Colon (tissue), 2 donors: ENCODE measurements at regions not wholly inside any gene's neighbourhood (a gene's known extent, or its start where the extent isn't known, plus 50 kb on each side); places are given as distances from the start of the nearest gene placed in this dataset.
"Not testable (repeated sequence)": the region's sequence is repeated elsewhere in the genome, so short reads cannot be mapped to it uniquely, and the experiment has no call there.

ENCODE experiments used
- FAIRE-seq: peaks from 2 replicates; lab custom pipeline; 2012; peaks lifted over from hg19 to GRCh38; lab: Jason Lieb, UNC
- donor health status: control.
- donor health status: control.

DNA sequence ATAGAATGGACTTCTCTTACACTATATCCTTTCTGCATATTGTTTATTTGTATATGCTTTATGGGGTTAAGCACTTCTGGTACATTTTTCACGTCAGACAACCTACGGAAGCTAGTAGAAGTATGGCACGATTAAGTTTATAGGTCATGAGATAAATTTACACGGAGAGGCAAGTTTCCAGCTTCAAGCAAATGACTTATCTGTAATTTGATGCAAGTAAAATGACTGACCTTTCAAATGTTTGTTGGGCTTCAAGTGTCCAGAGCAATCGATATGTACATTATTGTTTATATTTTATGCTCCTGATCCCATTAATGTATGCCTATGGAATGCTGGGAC is 97.5 kb upstream of the EFEMP1 start:
- no peak for FAIRE-seq

DNA sequence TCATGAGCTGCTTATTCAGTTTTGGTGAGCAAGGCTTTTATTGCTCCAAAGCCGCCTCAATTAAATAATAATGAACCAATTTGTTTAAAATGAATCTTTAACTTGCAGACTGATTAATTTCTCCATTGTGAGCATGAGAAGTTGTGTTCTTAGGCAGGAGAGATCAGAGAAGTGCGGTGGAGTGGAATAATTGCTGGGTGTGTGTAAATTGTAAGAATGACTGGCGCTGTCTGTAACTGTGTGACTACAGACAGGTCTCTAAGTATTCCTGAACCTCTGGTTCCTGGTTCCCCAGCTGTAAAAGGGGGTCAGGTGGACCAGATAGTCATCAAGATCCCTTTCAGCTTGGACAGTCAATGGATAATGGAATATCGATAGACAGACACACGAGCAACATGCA is 98.0 kb upstream of the EFEMP1 start:
- FAIRE-seq: no peak

DNA sequence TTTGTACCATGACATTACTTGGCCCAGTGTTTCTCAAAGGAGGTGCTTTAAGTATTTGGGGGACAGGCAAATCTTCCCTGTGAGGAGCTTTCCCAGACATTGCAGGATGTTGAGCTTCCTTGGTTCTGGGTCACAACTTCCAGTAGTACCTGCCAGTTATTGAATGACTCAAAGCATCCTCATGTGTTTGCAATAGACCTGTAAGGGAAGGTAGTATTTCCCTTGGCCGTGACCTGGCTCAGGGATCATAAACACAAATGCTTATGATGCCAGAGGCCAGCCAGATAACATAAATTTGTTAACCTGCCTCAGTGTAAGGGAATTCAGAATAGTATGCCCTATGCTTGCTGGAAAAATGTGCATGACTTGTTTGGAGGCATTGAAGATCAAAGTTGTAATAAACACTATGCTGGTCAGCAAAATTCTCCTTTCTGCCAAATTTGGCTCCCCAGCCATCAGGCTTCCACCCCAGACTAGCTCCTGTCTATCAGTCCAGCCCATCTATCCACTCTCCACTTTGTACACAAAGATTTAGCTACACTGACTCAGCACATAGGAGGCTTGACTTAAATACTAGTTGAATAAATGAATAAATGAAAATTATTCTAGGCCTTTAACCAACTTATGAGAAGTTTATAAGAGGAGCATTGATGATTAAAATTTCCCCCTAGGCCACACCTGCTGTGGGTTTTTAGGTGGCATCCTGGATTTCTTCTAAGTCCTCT is 102.0 kb upstream of the EFEMP1 start:
- FAIRE-seq: no peak

DNA sequence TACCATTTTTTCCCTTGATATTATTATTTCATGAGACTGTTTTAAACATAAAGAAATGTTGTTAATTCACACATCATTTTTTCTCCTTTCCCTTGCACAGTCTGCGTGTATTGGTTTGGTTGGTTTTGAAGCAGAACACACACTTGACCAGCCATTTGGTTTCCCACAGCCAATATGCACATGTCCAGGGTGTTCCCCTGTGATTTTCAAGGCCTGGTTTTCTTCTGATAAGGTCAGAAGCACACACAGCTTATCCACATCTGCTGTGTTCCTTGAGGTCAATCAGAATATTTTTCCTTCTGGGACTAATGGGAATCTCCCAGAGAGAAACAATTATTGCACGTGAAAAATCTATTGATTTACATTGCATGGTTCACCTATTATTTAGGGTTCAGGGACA is 103.2 kb upstream of the EFEMP1 start:
- no peak for FAIRE-seq

DNA sequence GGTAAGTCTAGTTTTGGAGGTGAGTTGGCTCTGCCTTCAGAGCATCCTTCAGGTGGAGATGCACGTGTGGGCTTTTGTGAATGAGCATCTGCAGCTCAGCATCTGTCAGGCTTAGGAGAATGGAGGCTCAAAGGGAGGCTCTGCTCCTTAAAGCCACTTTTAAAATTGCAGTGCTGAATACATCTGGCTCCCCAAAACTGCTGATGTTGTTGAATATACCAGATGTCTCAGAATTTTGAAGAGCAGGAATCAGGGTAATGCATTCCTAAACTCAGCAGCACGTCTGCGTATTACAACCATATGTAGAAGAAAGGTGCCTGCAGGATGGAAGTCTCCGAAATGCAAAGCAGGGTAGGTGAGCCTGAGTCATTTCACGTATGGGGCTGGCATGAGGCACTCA is 106.5 kb upstream of the EFEMP1 start:
- no peak for FAIRE-seq

DNA sequence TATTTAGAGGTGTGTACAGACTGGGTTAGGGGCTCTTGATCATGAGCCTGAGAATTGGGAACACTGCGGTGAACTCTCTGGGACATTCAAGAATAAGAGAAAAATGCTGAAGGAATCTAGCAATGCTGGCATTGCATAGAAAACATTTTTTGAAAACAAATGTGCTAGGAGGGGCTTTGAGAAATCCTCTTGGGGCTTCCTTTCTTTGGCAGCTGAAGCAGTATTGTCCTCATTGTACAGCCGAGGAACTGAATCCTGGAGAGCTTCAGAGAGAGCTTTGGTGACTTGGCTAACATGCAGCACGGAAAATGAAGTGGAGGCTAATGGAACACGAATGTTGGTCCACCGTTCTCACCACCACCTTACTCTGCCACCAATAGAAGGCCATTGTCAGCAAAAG is 107.3 kb upstream of the EFEMP1 start:
- FAIRE-seq: no peak

DNA sequence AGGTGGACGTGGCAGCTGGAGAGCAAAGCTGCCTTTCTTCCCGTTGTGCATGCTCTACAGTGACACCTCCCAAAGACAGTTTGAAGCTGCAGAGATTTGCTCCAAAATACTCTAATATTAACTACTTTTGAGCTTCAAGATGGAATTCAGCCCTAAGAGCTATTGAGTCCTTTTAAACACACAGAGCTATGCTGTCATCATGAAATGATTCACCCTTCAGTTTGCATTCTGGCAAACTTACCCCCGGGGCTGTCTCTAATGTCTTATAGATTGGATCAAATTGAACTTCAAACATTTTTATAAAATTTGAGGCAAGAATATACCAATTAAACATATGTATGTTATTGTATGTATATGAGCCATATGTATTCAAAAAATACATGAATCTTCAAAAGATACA is 110.7 kb upstream of the EFEMP1 start:
- no peak for FAIRE-seq

DNA sequence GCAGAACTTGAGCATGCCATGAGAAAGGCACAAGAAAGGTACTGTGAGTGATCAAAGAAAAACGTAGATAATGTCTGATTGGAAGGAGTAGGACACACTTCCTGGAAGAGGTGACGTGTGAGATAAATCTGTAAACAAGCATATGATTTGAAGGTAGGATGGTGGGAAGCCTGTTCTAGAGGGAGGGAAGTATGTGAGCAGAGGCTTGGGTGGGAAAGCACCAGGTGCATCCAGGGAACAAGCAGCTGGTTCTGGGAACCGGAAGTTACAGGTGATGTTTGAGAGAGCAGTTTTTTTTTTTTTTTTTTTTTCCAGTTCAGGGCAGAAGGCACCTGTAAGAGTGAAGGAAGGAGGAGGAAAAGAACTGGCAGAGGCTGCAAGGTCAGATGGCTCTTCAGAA is 116.6 kb upstream of the EFEMP1 start:
- FAIRE-seq: no peak

DNA sequence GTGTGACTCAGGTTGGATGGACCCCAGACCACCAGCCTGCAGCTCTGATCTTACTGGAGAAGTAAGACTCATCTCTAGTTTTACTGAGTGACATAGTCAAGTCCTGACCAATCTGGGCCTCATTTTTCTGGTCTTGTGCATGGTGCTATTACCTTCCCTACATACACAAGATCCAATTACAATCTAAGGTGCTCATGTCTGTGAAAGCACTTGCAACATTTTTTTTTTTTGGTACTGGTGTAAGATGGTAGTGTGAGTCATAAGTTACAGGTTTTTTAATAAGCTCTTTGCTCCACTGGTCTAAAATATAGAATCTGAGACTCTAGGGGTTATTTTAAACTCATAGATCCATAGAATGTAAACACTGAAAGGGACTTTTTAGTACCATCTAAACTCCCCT is 117.3 kb upstream of the EFEMP1 start:
- FAIRE-seq: no peak

DNA sequence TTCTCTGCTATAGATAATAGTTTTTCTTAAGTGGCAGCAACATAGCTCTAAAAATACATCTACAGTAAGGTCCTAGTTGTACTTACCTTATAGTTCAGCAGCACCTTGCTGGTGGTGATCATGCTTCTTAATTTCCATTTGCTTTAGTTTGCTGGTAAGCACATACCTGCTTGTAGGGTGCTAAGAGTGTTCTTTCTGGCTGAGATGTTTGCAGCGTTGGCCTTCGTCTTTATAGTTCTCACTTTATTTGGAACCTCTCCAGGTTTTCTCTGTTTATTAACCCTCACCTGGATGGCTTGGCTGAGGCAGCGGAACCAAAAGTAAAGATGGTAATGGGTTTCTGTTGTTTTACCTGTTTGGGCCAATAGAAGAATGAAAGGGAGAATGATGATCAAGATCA is 123.6 kb upstream of the EFEMP1 start:
- FAIRE-seq: no peak

DNA sequence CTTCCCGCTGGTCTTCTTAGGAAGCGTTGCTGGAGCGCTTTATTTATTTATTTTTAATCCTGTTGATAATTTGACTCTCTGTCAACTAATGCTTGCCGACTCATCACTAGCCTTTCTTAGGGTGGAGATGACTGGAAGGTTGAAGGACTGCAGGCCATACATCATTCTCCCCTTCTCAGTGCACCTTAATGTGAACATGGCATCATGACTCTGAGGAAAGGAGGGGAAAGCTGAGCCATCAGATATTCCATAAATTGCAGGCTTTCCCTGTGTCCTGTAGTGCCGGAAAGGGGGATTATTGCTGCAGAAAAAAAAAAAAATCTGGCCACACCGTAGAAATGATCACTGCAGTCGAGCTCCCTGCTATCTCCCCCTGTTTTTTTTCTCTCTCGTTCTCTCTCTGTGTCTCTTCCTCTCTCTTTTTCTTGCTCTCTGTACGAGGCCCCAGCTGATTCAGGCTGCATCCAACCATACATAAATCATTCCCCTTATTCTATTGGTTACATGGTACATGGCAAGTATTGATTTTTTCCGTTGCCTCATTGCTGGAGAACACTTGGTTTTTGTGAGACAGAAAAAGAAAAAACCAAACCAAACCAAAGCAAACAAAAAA is 125.8 kb upstream of the EFEMP1 start:
- FAIRE-seq: no peak

DNA sequence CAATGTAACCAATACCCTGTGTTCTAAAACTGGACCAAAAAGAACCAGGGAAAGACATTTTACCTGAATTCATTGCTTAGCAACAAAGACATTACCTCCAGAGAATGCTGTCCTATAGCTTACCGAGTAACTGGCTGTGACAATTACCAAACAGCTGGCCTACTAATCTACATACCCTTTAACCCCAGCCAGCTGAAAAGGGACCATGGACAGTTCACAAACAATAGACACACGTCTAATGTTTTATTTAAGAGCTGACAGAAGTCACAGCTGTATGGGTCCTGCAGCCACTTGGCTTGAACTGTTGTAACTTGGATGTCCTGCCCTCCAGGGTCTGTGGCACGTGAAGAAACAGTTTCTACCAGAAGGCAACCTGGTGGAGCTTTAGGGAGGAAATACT is 130.1 kb upstream of the EFEMP1 start:
- FAIRE-seq: no peak

DNA sequence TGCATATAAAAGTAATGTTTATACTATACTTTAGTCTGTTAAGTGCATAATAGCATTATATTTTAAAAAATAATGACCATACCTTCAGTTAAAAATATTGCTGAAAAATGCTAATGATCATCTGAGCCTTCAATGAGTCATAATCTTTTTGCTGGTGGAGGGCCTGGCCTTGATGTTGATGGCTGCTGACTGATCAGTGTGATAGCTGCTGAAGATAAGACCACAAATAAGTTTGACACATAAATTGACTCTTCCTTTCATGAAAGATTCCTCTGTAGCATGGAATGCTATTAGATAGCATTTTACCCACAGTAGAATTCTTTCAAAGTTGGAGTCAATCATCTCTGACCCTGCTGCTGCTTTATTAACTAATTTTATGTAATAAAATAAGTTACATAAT is 128.4 kb upstream of the CCDC85A start:
- no peak for FAIRE-seq

DNA sequence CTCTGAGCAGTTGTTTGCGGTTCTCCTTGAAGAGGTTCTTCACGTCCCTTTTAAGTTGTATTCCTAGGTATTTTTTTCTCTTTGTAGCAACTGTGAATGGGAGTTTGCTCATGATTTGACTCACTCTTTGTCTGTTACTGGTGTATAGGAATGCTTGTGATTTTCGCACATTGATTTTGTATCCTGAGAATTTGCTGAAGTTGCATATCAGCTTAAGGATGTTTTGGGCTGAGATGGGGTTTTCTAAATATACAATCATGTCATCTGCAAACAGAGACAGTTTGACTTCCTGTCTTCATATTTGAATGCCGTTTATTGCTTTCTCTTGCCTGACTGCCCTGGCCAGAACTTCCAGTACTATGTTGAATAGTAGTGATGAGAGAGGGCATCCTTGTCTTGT is 122.5 kb upstream of the CCDC85A start:
- FAIRE-seq: not testable (repeated sequence)

DNA sequence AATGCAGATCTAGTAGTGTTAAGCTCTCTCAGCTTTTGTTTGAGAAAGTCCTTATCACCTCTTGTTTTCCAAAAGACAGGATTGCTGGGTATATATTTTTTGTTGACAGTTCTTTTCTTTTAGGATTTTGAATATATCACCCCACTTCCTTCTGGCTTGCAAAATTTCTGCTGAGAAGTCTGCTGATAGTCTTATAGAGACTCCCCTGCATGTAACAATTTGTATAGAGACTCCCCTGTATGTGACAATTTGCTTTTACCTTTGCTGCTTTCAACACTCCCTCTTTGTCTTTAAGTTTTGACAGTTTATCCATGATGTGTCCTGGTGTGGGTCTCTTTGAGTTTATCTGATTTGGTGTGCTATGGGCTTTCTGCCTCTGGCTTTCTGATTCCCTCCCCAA is 115.0 kb upstream of the CCDC85A start:
- no peak for FAIRE-seq

DNA sequence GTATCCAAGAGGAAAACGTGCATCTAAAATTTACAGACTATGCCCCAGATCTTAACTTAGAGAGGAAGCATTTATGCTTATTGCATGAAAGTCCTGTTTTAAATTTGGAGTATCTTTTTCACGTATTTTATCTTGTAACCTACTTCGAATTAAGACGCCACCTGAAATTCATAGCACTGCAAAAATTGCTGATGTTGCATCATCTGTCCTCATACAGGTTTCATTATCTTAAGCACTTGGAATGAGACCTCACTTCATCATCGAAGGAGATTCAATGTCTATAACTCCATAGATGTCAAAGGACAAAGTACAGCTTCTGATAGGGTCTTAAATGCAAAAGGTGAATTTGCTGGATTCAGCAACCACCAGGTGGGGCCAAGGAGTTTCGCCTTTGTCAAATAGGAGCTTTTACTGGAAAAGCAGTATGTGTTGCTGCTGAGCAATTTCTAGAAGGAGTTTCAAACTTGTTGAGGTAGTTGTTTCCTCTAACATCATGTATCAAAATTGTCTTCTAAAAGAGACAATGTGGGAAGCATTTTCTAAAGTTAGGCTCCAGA is 106.4 kb upstream of the CCDC85A start:
- FAIRE-seq: no peak

DNA sequence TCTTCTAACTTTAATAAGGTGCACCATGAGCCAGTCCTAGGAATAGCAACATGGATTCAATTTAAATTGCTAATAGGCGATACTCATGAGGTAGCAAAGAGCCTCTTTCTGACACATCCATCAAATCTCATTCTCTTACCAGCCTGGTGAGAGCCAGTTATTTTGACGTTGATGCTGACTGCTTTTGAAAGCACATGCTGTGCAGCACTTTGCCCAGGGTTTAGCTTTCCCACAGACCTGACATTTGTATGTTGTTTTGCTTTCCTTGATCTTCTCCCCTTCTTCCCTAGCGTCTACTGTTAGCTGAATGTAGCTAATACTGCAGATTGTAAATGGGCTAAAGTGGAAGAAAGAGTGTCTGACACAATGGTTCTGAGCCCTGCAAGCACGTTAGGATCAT is 101.1 kb upstream of the CCDC85A start:
- no peak for FAIRE-seq

DNA sequence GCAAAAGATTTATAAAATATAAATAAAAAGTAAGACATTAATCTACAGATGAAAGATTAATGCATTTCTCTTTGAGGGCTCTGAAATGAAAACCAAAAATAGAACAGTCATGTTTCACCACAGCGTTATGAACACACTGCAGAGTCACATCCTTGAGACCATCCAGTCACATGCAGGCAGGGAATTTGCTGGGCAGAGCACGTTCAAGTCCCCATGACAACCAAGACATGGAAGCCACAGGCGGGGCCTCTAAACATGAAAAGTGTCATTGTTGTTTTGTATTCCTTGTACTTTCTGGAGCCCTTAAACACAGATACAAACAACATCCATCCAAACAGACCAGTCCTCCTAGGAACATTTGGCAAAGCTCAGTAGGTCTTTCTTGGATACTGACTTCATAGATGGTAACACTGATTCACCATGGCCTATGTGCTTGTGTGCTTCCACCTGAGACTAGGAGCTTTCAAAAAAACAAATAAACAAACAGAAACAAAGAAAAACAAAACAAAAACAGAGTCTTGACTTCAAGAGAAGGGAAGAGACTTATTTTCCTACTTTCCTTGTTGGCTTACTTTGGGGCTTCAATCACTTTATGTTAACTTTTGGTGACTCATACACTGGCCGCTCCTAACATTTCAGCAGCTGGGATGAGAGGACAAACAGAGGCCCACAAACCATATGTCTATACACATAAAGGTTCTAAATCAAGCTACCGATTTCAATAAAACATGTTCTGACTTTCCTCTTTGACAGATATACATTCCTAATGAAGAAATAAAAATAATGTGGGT is 99.5 kb upstream of the CCDC85A start:
- FAIRE-seq: no peak

DNA sequence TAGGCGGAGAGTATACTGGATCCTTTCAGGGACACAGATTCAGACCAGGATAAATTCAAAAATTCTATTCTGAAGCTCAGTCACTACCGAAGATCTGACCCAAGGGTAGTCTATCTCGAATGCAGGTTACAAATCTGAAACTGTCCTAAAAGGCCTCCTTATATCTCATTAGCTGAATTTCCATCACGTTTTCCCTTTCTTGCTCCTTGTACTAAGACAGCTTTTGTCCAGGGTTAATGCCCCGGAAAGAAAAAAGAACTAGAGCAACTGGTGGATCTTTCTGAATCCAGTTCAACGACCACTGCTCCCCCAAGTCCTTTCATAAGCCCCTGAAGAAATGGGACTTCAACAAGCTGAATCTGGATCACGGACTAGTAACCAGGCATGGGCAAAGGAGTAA is 97.5 kb upstream of the CCDC85A start:
- no peak for FAIRE-seq

DNA sequence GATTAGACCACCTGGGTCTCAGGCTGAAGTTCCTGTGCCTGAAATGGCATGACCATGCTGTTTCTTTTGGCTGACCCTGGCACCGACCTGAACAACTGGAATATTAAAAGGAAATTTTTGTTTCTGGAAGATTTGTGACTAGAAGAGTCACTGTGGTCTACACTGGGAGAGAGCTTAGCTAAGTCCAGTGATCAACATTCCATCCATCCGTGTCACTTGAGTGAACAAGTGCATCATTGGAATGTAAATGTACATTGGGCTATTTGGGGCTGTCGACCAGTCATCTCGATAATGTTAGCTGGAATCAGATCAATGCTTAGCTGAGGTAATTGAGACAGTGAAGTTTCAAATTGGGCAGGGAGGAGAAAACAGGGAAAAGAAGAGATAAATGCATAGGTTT is 95.4 kb upstream of the CCDC85A start:
- FAIRE-seq: no peak

DNA sequence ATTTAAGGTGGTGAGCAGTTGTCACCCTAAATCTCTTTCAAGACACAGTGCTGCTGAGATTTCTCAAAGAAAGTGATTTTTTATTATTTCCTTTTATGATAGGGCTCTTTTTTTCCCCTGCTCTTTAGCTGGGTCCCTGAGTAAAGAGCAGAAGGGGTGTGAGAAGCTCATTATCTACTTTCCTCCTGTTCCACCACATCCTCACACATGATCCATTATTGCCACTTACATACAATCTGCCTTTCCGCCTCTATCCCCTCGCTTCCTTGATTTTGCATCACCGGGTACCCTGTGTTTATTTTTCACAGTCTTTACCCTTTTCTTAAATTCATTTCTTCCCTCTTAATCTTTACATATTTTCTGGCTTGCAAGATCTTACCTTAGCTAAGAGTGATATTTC is 93.9 kb upstream of the CCDC85A start:
- no peak for FAIRE-seq

DNA sequence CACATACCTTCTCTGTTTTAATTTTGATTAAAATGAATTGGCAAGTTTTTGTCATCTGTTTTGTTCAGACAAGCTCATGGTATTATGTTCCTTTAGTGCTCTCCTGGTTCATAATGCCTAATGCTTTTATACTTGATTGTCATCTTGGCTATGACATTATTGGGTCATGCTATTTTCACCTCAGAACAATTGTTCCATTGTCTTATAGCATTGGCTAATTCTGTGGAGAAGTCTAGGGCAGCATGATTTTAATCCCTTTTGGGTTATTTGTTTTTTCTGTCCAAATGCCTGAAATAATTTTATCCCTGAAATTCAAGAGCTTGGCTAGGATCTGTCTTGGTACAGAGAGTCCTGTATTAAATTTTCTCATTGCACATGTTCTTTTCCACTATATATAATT is 83.8 kb upstream of the CCDC85A start:
- no peak for FAIRE-seq

DNA sequence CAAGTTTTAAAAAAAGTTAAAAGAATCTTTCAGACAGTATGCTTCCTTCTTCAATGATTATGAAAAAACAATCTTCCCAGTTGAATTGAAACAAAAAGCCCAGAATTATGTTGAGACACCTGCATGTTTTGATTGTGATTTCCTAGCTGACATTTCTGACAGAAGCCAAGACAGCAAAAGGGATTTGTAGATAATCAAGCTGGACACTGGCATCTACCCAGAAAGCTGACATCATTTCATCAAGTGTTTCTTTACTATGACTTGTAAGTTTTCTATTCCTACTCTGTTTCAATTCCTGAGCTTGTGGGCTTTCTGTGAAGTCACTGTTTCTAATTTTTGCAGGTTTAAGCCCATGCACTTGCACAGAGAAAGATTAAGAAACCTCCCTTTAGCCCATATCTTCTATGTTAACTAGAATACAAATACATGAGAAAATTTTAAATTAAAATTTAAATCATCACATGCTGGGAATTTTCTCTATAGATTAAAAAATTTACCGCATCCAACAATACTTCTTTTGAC is 82.9 kb upstream of the CCDC85A start:
- FAIRE-seq: no peak
